RWPE1 (cell line): ENCODE measurements at regions not wholly inside any gene's neighbourhood (a gene's known extent, or its start where the extent isn't known, plus 50 kb on each side); places are given as distances from the start of the nearest gene placed in this dataset.

ENCODE experiments used
- CTCF ChIA-PET: fragments of 350-600 bp; sonication (Branson Sonifier 250); formaldehyde crosslinking; extraction: SDS; loops from one replicate; lab custom pipeline; 2021; lab: Yijun Ruan, JAX
- POLR2A ChIA-PET: fragments of 400-600 bp; formaldehyde crosslinking; extraction: SDS; loops from one replicate; lab custom pipeline; 2020; ENCODE audit warnings: antibody characterized with exemption; ENCODE audit not compliant: low non-redundant PET; lab: Yijun Ruan, JAX
- DNase-seq: peaks from one replicate; pipeline ENCODE4 v3.0.0; 2012; ENCODE audit warnings: low spot score
- H3K27ac ChIP-seq: fragments of 450-650 bp; 2 replicates; pipeline ENCODE4 v1.5.1; 2017
- CTCF ChIP-seq: fragments of 450-650 bp; conservative IDR thresholded peaks from 2 replicates; pipeline ENCODE4 v1.5.1; 2017; ENCODE audit warnings: low read depth, mild to moderate bottlenecking

DNA sequence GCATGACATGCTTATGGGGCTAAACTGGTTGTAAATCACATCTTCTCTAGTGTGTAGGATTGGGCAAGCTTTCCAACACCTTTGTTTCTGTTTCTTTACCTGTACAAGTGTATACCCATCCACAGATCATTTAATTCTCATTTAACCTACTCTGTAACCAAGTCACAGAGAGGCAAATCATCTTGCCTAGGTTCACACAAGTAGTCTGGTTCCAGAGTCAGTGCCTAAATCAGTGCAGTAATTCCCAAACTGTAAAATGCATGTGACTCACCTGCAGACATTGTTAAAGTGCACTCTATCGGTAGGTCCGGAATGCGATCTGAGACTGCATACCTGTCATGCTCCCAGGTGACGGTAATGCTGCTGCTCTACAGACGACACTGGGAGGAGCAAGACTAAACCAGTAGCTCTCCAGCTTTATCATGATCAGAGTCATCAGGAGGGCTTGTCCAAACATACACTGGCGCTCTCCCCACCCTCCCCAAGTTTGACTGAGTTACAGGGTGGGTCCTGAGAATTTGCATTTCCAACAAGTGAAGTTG is 107.9 kb upstream of the FREM1 start:
- POLR2A ChIA-PET = no interaction called here
- CTCF ChIA-PET = no interaction called here
- H3K27ac ChIP-seq = no peak overlapping the region
- no peak for DNase-seq
- no peak for TF ChIP-seq CTCF

DNA sequence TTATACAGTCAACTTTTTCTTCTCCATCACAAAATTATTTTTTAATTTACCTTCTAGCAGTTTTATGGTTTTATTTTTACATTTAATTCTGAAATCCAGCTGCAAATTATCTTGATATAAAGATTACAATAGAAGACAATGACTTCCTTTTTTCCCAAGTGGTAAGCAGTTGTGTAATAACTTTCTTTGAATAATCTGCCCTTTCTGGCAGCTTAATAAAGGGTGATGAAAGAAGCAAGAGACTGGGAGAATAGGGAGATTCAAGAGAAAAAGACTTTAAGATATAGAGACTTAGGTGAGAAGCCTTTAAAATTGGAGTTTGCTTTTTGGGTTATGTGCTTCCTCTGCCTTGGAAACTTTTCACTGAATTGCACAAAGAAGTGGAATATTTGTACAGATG is 100.4 kb upstream of the FREM1 start:
- no peak overlapping the region for H3K27ac ChIP-seq
- ChIA-PET POLR2A (no interaction called here), CTCF (no interaction called here)
- DNase-seq = no peak
- TF ChIP-seq CTCF = no peak

DNA sequence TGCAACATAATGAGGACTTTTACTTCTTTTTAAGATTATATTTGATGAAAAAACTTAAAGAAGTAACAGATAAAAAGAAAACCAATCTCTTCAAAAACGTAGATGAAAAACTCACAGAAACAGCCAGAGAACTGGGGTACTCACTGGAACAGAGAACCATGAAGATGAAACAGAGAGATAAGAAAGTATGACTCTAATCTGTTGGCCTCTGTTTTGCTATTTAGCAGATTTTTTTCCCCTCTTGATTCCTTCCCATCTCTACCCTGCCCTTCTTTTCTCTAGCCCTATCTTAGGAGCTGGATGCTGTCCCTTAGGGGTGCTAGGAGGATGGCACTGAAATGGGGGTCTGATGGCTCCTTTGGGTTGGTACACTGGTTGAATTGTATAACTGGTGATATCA is 97.5 kb upstream of the FREM1 start:
- POLR2A ChIA-PET = no interaction called here
- no peak for DNase-seq

DNA sequence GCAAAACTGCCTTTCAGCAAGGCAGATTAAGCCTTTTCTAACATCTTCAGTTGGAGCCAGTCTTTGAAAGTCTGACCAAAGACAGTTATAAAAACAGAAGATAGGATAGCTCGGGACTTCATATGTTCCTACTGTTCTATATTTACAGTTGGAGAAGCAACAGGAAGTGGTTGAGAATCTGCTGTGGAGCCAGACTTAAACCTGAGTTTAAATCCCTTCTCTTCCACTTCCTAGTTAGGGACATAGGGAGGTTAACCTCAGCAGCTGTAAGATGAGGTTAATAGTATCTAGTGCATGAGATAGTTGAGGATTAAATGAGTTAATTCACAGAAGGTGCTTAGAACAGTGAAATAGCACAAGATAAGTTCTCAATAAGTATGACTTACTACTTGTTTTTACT is 84.5 kb upstream of the FREM1 start:
- CTCF ChIA-PET = no interaction called here
- H3K27ac ChIP-seq = no peak overlapping the region
- no peak for DNase-seq

More for the DNA sequence above, 97.5 kb upstream of the FREM1 start:
- H3K27ac ChIP-seq = no peak overlapping the region
- no peak for TF ChIP-seq CTCF
- CTCF ChIA-PET = no interaction called here

GRCh38 chr9:14993901-14994554 is 83.8 kb upstream of the FREM1 start:
- POLR2A ChIA-PET = no interaction called here

More for the DNA sequence above, 84.5 kb upstream of the FREM1 start:
- POLR2A ChIA-PET = no interaction called here
- no peak for TF ChIP-seq CTCF

More at GRCh38 chr9:14993901-14994554, 83.8 kb upstream of the FREM1 start:
- no peak overlapping the region for H3K27ac ChIP-seq
- DNase-seq = no peak
- CTCF ChIA-PET = no interaction called here
- TF ChIP-seq CTCF = no peak
